LNCAP (cell line): ENCODE measurements at regions not wholly inside any gene's neighbourhood (a gene's known extent, or its start where the extent isn't known, plus 50 kb on each side); places are given as distances from the start of the nearest gene placed in this dataset.

Experiments used
- TF ChIP-seq, protein P1 (sequence below): fragments of 450-650 bp; IDR thresholded peaks from 2 replicates; pipeline ENCODE4 v1.5.1; 2017; ENCODE audit warnings: mild to moderate bottlenecking

DNA sequence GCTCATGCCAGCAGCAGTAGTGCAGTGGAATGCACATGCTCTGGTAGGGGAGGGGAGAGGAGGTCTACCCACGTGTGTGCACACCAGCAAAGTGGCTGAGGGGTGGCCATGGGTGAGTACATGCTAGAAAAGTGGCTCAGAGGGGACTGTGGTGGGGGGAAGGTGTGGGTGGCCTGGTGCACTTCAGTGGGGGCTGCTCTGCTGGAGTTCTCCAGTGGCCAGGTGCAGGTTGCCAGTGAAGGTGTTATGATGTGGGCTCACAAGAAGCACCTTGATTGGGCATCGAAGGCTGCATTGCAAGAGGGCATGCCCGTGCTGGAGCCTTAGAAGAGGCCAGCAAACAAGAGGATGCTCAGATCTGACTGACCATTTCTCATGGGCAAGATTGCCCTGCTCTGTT is 613.6 kb upstream of the PHF14 start:
- TF ChIP-seq, protein P1, sequence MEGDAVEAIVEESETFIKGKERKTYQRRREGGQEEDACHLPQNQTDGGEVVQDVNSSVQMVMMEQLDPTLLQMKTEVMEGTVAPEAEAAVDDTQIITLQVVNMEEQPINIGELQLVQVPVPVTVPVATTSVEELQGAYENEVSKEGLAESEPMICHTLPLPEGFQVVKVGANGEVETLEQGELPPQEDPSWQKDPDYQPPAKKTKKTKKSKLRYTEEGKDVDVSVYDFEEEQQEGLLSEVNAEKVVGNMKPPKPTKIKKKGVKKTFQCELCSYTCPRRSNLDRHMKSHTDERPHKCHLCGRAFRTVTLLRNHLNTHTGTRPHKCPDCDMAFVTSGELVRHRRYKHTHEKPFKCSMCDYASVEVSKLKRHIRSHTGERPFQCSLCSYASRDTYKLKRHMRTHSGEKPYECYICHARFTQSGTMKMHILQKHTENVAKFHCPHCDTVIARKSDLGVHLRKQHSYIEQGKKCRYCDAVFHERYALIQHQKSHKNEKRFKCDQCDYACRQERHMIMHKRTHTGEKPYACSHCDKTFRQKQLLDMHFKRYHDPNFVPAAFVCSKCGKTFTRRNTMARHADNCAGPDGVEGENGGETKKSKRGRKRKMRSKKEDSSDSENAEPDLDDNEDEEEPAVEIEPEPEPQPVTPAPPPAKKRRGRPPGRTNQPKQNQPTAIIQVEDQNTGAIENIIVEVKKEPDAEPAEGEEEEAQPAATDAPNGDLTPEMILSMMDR: no peak

GRCh38 chr7:10401793-10402192 is 571.9 kb upstream of the PHF14 start:
- TF ChIP-seq, protein P1: no peak

DNA sequence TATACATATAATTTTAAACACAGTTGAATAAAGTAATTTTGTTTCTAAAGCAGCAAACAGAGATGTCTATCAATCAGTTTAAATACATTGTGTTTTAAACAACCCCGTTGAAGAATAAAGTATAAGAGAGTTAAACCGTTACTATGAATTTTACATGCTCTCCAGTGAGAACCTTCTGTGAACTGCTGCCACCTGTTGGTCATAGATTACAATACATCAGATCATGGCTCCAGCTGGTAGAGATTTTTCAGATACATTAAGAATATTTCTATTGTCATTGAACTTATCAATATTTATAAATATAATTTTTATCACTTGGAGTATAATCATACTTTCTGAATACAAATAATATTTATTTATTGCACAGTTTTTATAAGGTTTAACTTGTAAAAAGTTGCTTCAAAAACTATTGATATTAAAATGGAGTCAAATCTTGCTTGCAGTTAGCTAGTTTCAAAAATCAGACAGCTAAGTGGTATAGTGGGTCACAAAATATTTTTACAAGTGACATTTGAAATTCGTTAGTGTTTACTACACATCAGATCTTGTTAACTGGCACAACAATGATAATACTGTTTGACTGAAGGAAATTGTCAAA is 561.2 kb upstream of the PHF14 start:
- TF ChIP-seq, protein P1: peak; percentile 69

- TF ChIP-seq, protein P1: no peak
Measured at GRCh38 chr7:10418985-10419384, 554.7 kb upstream of the PHF14 start.

DNA sequence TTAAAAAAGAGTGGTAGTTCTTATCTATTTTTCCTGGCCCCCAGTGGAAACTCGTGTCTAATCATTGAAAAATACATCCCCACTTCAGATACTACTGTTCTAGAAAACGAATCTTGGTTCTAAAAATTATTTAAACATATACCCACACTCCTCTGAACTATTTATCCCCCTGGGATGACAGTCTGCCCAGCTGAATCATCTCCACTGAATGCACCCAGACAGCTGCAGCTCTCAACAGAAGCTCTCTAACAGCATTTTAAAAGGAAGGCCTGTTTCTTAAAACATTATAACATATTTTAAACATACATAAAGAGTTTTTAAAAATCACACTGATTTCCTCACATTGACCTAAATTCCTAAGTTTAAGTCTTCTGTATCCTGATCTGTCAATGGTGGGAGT is 544.6 kb upstream of the PHF14 start:
- TF ChIP-seq, protein P1: no peak

DNA sequence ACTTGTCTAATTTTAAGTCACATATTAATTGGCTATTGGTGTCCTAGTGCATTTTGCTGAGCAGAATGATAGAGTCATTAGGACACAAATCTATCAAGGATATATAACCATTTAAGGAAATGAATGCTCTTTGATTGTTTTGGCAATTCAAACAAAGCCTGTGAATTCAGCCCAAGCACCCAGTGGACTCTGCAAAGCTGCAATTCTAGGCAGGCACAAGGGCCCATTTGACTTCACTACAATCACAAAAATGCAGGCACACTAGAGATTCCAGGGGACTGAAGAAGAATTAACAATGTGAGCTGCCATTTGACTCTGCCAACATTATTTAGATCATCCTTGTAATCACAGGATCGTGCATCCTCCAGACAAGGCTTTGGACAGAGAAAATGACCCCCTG is 544.2 kb upstream of the PHF14 start:
- TF ChIP-seq, protein P1: no peak

DNA sequence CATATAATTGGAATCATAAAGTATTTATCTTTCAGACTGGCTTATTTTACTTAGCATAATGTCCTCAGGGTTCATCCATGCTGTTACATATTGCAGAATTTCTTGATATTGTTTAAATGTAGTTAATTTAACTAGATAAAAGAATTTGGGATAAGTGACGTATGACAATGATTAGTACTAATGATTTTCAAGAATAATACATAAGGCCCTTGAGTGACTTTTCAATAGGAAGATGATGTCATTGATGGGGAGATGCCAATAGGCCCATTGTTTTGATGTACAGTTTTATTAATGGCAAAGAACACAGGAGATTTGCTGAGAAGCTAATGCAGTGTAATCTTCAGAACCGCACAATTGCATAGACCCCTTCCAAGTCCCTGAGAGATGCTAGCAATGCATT is 537.4 kb upstream of the PHF14 start:
- TF ChIP-seq, protein P1: no peak

DNA sequence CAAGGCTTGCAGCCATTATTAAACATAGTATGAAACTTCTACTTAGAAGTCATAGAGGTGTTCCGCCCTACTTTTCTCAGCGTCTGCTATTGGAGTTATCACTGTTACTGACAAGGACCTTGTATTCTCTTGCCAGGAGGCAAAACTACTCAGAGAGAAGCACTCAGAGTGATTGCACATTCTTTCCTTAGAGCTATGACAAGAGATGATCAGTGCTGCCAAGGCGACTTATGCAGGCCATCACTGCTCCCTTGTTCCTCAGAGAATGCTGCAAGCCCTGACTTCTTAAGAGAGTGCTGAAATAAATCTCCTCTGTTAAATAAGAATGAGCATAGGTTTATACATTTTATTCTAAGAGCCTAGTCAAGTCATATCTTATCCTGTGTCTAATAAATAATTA is 534.6 kb upstream of the PHF14 start:
- TF ChIP-seq, protein P1: no peak
